Upper lobe of left lung (tissue), 4 donors: ENCODE measurements at regions not wholly inside any gene's neighbourhood (a gene's known extent, or its start where the extent isn't known, plus 50 kb on each side); places are given as distances from the start of the nearest gene placed in this dataset.
"Not testable (repeated sequence)": the region's sequence is repeated elsewhere in the genome, so short reads cannot be mapped to it uniquely, and the experiment has no call there.

Experiments used
- EP300 ChIP-seq, 4 donors: sonication (generic); formaldehyde crosslinking; IDR thresholded peaks; one replicate each; pipeline ENCODE4 v1.5.1; 2017; ENCODE audit warnings: antibody characterized with exemption in 4 of 4, control low read depth in 2 of 4
- POLR2A ChIP-seq, 4 donors: fragments of 450-650 bp; IDR thresholded peaks; one replicate each; pipeline ENCODE4 v1.5.1; 2016 to 2017; ENCODE audit warnings: antibody characterized with exemption in 4 of 4, mild to moderate bottlenecking in 2 of 4
- POLR2AphosphoS5 ChIP-seq, 2 donors: sonication (generic); formaldehyde crosslinking; IDR thresholded peaks; one replicate each; pipeline ENCODE4 v1.5.1; 2017; ENCODE audit warnings: antibody characterized with exemption in 2 of 2
- TF ChIP-seq, protein P1 (sequence below), 6 experiments: fragments of 450-650 bp in 4 of 6; fragments of 200-600 bp in 2 of 6; sonication (generic) in 2 of 6; IDR thresholded peaks; one replicate each; pipeline ENCODE4 v1.5.1; 2016 to 2019; ENCODE audit warnings: antibody characterized with exemption in 6 of 6

DNA sequence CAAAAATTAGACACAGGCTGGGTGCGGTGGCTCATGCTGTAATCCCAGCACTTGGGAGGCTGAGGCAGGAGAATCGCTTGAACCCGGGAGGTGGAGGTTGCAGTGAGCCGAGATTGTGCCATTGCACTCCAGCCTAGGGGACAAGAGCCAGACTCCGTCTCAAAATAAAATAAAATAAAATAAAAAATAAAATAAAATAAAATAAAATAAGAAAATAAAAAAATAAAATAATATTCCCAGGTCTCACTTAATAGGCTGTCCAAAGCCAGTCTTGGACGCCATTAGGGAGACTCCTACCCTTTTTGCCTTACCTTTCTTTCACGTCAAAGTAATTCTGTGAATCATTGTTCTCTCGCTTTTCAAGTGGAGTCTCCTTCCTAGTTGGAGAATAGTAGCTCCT is 172.3 kb downstream of the OR2B2 start:
- TF ChIP-seq, protein P1, sequence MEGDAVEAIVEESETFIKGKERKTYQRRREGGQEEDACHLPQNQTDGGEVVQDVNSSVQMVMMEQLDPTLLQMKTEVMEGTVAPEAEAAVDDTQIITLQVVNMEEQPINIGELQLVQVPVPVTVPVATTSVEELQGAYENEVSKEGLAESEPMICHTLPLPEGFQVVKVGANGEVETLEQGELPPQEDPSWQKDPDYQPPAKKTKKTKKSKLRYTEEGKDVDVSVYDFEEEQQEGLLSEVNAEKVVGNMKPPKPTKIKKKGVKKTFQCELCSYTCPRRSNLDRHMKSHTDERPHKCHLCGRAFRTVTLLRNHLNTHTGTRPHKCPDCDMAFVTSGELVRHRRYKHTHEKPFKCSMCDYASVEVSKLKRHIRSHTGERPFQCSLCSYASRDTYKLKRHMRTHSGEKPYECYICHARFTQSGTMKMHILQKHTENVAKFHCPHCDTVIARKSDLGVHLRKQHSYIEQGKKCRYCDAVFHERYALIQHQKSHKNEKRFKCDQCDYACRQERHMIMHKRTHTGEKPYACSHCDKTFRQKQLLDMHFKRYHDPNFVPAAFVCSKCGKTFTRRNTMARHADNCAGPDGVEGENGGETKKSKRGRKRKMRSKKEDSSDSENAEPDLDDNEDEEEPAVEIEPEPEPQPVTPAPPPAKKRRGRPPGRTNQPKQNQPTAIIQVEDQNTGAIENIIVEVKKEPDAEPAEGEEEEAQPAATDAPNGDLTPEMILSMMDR (IDR thresholded peaks at IDR 0.05): not testable (repeated sequence)
- not testable (repeated sequence) for TF ChIP-seq POLR2A, EP300, POLR2AphosphoS5 (IDR thresholded peaks at IDR 0.05)
